Hematopoietic multipotent progenitor cell (in vitro differentiated cells): ENCODE measurements at regions not wholly inside any gene's neighbourhood (a gene's known extent, or its start where the extent isn't known, plus 50 kb on each side); places are given as distances from the start of the nearest gene placed in this dataset.

Source experiments
- DNase-seq, 3 donors: peaks; one replicate each; pipeline ENCODE4 v3.0.0-alpha.2; 2011 to 2015; ENCODE audit warnings: low read depth in 2 of 3, low spot score in 2 of 3

- DNase-seq: no peak
Measured at GRCh38 chr6:114592506-114592905, 249.7 kb upstream of the HS3ST5 start.

DNA sequence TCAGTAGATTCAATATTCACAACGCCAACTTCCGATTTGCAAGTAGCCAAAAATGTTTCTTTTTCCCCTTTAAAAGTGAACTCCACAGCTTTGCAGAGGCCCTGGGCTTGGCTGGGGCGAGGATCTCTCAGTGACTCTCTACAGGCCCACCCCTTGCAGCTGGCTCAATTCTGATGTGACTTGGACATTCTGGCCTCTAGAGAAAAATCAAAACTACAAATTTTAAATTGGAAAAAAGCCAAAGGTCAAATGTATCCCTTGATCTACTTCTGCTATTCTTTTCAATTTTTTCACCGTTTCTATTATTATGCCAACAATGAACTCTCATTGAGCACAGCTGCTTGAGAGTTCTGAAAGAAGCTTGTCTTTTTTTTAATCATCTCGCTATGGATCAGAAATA, 245.9 kb upstream of the HS3ST5 start:
- no peak for DNase-seq

- DNase-seq: no peak
Measured at GRCh38 chr6:114586298-114586697, 243.5 kb upstream of the HS3ST5 start.

DNA sequence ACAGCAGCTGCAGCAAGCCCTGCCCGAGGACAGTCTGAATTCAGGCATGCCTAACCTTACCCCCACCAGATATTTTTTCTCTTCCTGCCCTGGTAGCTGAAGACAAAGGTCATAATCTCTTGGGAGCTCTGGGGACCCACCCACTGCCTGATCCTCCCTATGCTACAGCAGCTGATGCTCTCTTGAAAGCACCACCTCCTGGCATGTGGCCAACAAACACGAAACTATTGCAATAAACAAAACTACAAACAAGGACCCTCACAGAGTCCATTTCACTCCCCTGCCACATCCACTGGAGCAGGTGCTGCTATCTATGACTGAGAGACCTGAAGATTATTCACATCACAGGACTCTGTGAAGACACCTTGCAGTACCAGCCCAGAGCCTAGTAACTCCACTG, 238.5 kb upstream of the HS3ST5 start:
- no peak for DNase-seq

- DNase-seq: no peak
Measured at GRCh38 chr6:114580882-114581281, 238.1 kb upstream of the HS3ST5 start.

GRCh38 chr6:114579486-114579885, 236.7 kb upstream of the HS3ST5 start:
- DNase-seq: no peak

GRCh38 chr6:114577109-114577508, 234.3 kb upstream of the HS3ST5 start:
- DNase-seq: no peak

- DNase-seq: no peak
Measured at GRCh38 chr6:114576330-114576729, 233.5 kb upstream of the HS3ST5 start.

DNA sequence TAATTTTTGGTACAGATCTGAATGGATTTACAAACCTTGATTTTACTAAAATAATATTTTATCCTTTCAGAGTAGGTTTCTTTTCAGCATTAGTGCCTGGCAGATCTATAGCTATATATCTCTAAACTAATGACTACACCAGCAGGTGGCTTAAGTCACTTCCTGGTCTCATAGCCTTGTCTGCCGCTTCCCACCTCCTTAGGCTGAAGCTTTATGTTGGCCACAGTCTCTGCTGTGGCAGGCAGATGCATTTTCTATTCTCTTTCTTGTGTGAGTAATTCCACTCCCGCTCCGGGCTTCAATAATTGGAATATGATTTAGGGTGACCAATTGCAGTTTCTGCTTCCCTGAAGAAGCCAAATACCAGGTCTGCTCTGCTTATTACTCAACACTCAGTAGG, 226.8 kb upstream of the HS3ST5 start:
- no peak for DNase-seq

DNA sequence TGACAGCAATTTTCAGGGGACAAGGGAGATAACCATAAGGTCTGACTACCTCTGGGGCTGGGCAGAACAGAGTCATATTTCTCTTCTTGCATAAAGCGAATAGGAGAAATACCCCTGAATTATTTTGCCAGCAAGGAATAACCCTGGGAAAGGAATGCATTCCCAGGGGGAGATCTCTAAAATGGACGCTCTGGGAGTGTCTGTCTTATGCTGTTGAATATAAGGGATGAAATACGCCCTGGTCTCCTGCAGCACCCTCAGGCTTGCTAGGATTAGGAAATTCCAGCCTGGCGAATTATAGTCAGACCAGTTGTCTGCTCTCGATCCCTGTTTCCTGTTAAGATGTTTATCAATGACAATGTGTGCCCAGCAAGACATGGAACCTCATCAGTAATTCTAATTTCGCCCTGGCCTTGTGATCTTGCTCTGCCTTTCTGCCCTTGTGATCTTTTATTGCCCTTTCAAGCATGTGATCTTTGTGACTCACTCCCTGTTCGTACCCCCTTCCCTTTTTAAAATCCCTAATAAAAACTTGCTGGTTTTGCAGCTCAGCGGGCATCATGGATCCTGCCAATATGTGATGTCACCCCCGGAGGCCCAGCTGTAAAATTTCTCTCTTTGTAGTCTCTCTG, 221.6 kb upstream of the HS3ST5 start:
- no peak for DNase-seq

- no peak for DNase-seq
Measured at GRCh38 chr6:114559419-114559818, 216.6 kb upstream of the HS3ST5 start.

- no peak for DNase-seq
Measured at GRCh38 chr6:114558153-114558552, 215.3 kb upstream of the HS3ST5 start.

- no peak for DNase-seq
Measured at GRCh38 chr6:114556846-114557488, 214.1 kb upstream of the HS3ST5 start.

DNA sequence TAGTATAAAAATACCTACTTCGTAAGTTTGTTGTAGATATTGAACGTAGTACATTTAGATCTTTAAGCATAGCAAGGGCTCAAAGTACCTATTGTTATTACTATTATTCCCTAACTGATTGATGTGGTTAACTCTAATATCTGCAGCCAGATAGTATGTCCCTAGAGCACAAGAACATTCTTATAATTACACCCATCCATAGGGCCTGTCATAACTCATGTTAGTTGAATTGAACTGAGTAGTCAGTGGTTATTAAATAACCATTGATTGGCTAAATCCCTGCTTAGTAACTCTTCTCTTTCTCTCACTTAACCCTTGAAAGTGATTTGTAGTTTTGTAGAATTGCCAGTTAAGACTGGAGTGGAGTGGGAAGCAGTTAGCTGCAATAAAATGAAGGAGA, 207.5 kb upstream of the HS3ST5 start:
- no peak for DNase-seq

DNA sequence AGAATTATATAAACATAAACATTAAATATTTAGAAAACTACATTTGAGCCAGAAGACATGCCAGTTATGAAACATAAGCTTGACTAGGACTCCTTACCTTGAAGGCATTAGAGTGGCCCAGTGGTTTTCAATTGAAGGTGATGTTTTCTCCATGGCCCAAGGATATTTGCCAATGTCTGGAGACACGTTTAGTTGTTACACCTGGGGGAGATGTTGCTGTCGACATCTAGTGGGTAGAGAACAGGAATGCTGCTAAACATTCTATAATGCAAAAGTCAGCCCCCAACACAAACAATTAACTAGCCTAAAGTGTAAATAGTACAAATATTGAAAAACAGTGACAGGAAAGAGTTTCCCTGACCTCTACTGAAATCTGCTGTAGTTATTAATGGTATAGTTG, 200.9 kb upstream of the HS3ST5 start:
- no peak for DNase-seq

GRCh38 chr6:114541794-114542193, 199.0 kb upstream of the HS3ST5 start:
- no peak for DNase-seq

DNA sequence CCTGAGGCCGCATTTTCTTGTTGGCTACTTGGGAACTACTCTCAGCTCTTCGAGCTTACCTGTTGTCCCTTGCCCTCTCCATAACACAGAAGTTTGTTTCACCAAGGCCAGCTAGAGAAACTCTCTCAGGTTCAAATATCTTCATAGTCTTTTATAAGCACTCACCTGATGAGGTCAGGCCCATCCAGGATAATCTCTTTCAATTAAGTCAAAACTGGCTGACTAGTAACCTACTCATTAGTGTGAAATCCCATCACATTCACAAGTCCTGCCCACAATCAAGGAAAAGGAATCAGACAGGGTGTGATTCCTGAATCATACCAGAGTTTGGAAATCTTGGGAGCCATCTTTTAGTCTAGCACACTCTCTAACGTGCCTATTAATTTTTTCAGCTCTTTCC, 195.2 kb upstream of the HS3ST5 start:
- no peak for DNase-seq

GRCh38 chr6:114534813-114535212, 192.0 kb upstream of the HS3ST5 start:
- no peak for DNase-seq

GRCh38 chr6:114524081-114524480, 181.3 kb upstream of the HS3ST5 start:
- no peak for DNase-seq

- no peak for DNase-seq
Measured at GRCh38 chr6:114523508-114523907, 180.7 kb upstream of the HS3ST5 start.

DNA sequence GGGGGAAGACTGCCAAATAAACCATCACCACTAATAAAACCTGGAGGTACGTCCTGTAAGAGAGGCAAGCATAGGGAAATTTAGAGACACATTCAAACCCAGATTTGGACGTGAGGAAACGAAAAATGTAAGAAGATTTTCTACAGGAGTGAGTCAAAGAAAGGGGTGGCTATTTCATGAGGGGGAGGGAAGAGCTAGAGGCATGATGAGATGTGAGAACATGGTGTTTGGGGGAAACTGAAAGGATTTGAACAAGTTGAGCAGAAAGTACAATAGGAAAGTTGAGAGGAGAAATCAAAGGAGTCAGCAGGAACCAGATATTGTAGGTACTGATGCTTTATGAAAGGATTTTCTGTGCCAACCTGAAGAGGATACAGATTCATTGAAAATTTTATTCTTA, 179.1 kb upstream of the HS3ST5 start:
- no peak for DNase-seq

- DNase-seq: no peak
Measured at GRCh38 chr6:114520976-114521375, 178.2 kb upstream of the HS3ST5 start.

DNA sequence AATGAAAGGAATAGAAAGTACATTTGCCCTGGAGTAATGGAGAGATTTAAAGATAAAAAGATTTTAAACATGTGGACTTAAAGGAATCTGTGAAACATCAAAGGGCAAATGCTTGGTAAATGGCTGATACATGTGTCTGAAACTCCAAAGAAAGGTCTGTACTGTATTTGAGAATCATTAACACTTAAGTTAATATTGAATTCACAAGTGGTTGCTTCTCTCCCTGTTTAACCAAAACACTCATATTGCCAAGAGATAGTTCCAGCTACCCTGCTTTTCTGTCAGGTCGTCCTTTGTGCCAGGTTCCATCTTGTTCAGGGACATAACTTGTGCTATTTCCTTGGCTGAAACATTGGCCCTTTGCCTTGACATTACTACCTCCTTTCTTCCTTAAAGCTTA, 171.3 kb upstream of the HS3ST5 start:
- DNase-seq: no peak
